GM23338 (cell line): ENCODE measurements at regions not wholly inside any gene's neighbourhood (a gene's known extent, or its start where the extent isn't known, plus 50 kb on each side); places are given as distances from the start of the nearest gene placed in this dataset.

ENCODE experiments used
- ATAC-seq: fragments of 200-7000 bp; cut with Tn5 transposase; 3 replicates; pipeline ENCODE4 v1.9.1; 2020
- DNase-seq: peaks from one replicate; pipeline ENCODE4 v3.0.0-alpha.2; 2015; ENCODE audit warnings: low spot score
- H2AFZ ChIP-seq: fragments of 200-600 bp; sonication (generic); 2 replicates; pipeline ENCODE4 v1.8.0; 2016; ENCODE audit warnings: antibody characterized with exemption, mild to moderate bottlenecking, moderate library complexity
- H3F3A ChIP-seq: fragments of 200-600 bp; sonication (generic); replicated peaks from 2 replicates; pipeline ENCODE4 v1.8.0; 2017; ENCODE audit warnings: antibody characterized with exemption, mixed run types, low read depth
- H3K27ac ChIP-seq: fragments of 200-600 bp; sonication (generic); 2 replicates; pipeline ENCODE4 v1.6.1; 2016; ENCODE audit warnings: low read depth
- H3K27me3 ChIP-seq: fragments of 200-600 bp; sonication (generic); 2 replicates; pipeline ENCODE4 v1.8.0; 2016; ENCODE audit warnings: mild to moderate bottlenecking, mixed run types, moderate library complexity; ENCODE audit not compliant: insufficient read depth
- H3K36me3 ChIP-seq: fragments of 200-600 bp; sonication (generic); 2 replicates; pipeline ENCODE4 v1.8.0; 2016; ENCODE audit warnings: mild to moderate bottlenecking; ENCODE audit not compliant: insufficient read depth
- H3K4me1 ChIP-seq: fragments of 200-600 bp; sonication (generic); 2 replicates; pipeline ENCODE4 v1.8.0; 2016; ENCODE audit warnings: mild to moderate bottlenecking, moderate library complexity; ENCODE audit not compliant: insufficient read depth
- H3K4me2 ChIP-seq: fragments of 200-600 bp; sonication (generic); 2 replicates; pipeline ENCODE4 v1.7.1; 2017; ENCODE audit warnings: mixed run types
- H3K4me3 ChIP-seq: fragments of 200-600 bp; sonication (generic); 2 replicates; pipeline ENCODE4 v1.6.1; 2016; ENCODE audit warnings: mixed run types
- H3K79me2 ChIP-seq: fragments of 200-600 bp; sonication (generic); replicated peaks from 2 replicates; pipeline ENCODE4 v1.8.0; 2017; ENCODE audit warnings: mild to moderate bottlenecking; ENCODE audit not compliant: insufficient read depth
- H3K9me2 ChIP-seq: fragments of 200-600 bp; sonication (generic); 2 replicates; pipeline ENCODE4 v1.8.0; 2017; ENCODE audit not compliant: insufficient read depth
- H4K20me1 ChIP-seq: fragments of 200-600 bp; sonication (generic); replicated peaks from 2 replicates; pipeline ENCODE4 v1.8.0; 2017; ENCODE audit warnings: mild to moderate bottlenecking; ENCODE audit not compliant: insufficient read depth
- H3K27ac Mint-ChIP-seq: 2 replicates; pipeline ENCODE4 v1.8.0; 2020; ENCODE audit warnings: inconsistent platforms, mild to moderate bottlenecking, moderate library complexity, mixed read lengths
- H3K27me3 Mint-ChIP-seq: 3 replicates; pipeline ENCODE4 v1.8.0; 2022; ENCODE audit warnings: low read depth, mild to moderate bottlenecking, moderate library complexity, mixed read lengths, inconsistent platforms; ENCODE audit not compliant: insufficient read depth, poor library complexity
- H3K36me3 Mint-ChIP-seq: 3 replicates; pipeline ENCODE4 v1.8.0; 2021; ENCODE audit warnings: low read depth, mild to moderate bottlenecking, inconsistent platforms, moderate library complexity, mixed read lengths
- H3K4me1 Mint-ChIP-seq: 3 replicates; pipeline ENCODE4 v1.8.0; 2020; ENCODE audit warnings: mild to moderate bottlenecking, inconsistent platforms, mixed read lengths
- H3K4me3 Mint-ChIP-seq: 3 replicates; pipeline ENCODE4 v1.8.0; 2021; ENCODE audit warnings: moderate library complexity, mild to moderate bottlenecking, inconsistent platforms, mixed read lengths
- H3K9me3 Mint-ChIP-seq: 3 replicates; pipeline ENCODE4 v1.8.0; 2020; ENCODE audit warnings: moderate library complexity, mild to moderate bottlenecking, inconsistent platforms, mixed read lengths
- CREB1 ChIP-seq: fragments of 250-450 bp; sonication (Bioruptor Pico); IDR thresholded peaks from 2 replicates; pipeline ENCODE4 v1.5.0; 2020; ENCODE audit warnings: low read depth, mild to moderate bottlenecking, moderate library complexity
- EZH2 ChIP-seq: fragments of 200-600 bp; sonication (generic); IDR thresholded peaks from one replicate; pipeline ENCODE4 v1.8.0; 2017; ENCODE audit warnings: antibody characterized with exemption, mild to moderate bottlenecking, low read depth; ENCODE audit not compliant: unreplicated experiment
- EZH2phosphoT487 ChIP-seq: fragments of 200-600 bp; sonication (generic); IDR thresholded peaks from one replicate; pipeline ENCODE4 v1.8.1; 2018; ENCODE audit warnings: antibody characterized with exemption; ENCODE audit not compliant: unreplicated experiment
- JUNB ChIP-seq: IDR thresholded peaks from one replicate; pipeline ENCODE4 v1.6.1; 2016; ENCODE audit warnings: antibody characterized with exemption; ENCODE audit not compliant: unreplicated experiment
- NANOG ChIP-seq: IDR thresholded peaks from 2 replicates; pipeline ENCODE4 v1.6.1; 2016; ENCODE audit warnings: antibody characterized with exemption, borderline replicate concordance
- POLR2AphosphoS5 ChIP-seq: IDR thresholded peaks from 2 replicates; pipeline ENCODE4 v1.6.1; 2016; ENCODE audit warnings: antibody characterized with exemption, low read depth
- STAT1 ChIP-seq: IDR thresholded peaks from one replicate; pipeline ENCODE4 v1.6.1; 2016; ENCODE audit warnings: antibody characterized with exemption; ENCODE audit not compliant: unreplicated experiment
- ZNF114 ChIP-seq: fragments of 250-450 bp; sonication (Bioruptor Pico); IDR thresholded peaks from 2 replicates; pipeline ENCODE4 v1.5.0; 2020; ENCODE audit warnings: mild to moderate bottlenecking, moderate library complexity
- ZNF331 ChIP-seq: fragments of 250-450 bp; sonication (Bioruptor Pico); IDR thresholded peaks from 2 replicates; pipeline ENCODE4 v1.5.0; 2020; ENCODE audit warnings: low read depth, mild to moderate bottlenecking, moderate library complexity
- TF ChIP-seq, protein P1 (sequence below): fragments of 250-450 bp; sonication (Bioruptor Pico); IDR thresholded peaks from 2 replicates; pipeline ENCODE4 v1.5.0; 2020; ENCODE audit warnings: mild to moderate bottlenecking, moderate library complexity
- TF ChIP-seq, protein P2 (sequence below): IDR thresholded peaks from one replicate; pipeline ENCODE4 v1.6.1; 2018; ENCODE audit warnings: antibody characterized with exemption; ENCODE audit not compliant: unreplicated experiment
- TF ChIP-seq, protein P3 (sequence below), 2 experiments: fragments of 200-600 bp in 1 of 2; sonication (generic) in 1 of 2; conservative IDR thresholded peaks; 2 replicates each; pipeline versions ENCODE4 v1.5.1 to v1.6.1; 2016 to 2017; ENCODE audit warnings: antibody characterized with exemption in 2 of 2, low read depth in 2 of 2, mild to moderate bottlenecking in 2 of 2, moderate library complexity in 1 of 2
- TF ChIP-seq, protein P4 (sequence below): IDR thresholded peaks from 2 replicates; pipeline ENCODE4 v1.6.1; 2016; ENCODE audit warnings: antibody characterized with exemption

DNA sequence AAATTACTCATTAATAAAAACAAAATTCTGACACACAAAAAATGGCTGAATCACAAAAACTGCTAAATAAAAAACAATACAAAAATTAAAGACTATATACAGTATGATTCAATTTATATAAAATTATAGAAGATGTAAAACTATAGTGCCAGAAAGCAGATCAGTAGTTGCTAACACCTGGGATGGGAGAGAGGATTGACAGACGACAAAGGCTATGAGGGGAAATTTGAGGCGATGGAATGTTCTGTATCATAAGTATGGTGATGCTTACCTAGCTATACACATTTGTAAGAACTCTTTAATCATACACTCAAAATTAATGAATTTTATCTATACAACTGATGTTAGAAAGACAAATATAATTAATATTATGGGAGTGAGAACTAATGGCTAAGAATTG lies 247.9 kb upstream of the GJE1 start:
- H3K4me1 Mint-ChIP-seq = no peaks in the 10 kb centered on the region
- Histone ChIP-seq H3K9me2 (0 out of 2 replicates have a peak, but pooled peaks cover 5% of the 10 kb centered on the region), H3K4me1 (no peaks in the 10 kb centered on the region), H3K36me3 (peaks cover 12% of the 10 kb centered on the region), H2AFZ (no peak overlapping the region), H3K27ac (no peak overlapping the region), H3K4me2 (no peak overlapping the region), H3K27me3 (no peaks in the 10 kb centered on the region), H3K4me3 (no peak overlapping the region), H3K79me2 (no peaks in the 10 kb centered on the region), H3F3A (no peaks in the 10 kb centered on the region), H4K20me1 (no peaks in the 10 kb centered on the region)
- H3K4me3 Mint-ChIP-seq = no peak overlapping the region
- no peak overlapping the region for H3K27ac Mint-ChIP-seq
- H3K9me3 Mint-ChIP-seq = peaks cover 27% of the 10 kb centered on the region
- peaks cover 14% of the 10 kb centered on the region for H3K36me3 Mint-ChIP-seq
- DNase-seq = no peak
- no peaks in the 10 kb centered on the region for H3K27me3 Mint-ChIP-seq
- no peak for ATAC-seq
- TF ChIP-seq EZH2 (no peak), JUNB (no peak), CREB1 (CRISPR knock-in tag) (no peak), ZNF114 (CRISPR knock-in tag) (no peak), STAT1 (no peak), POLR2AphosphoS5 (no peak), EZH2phosphoT487 (no peak), ZNF331 (CRISPR knock-in tag) (no peak), NANOG (no peak)
- TF ChIP-seq, protein P1, sequence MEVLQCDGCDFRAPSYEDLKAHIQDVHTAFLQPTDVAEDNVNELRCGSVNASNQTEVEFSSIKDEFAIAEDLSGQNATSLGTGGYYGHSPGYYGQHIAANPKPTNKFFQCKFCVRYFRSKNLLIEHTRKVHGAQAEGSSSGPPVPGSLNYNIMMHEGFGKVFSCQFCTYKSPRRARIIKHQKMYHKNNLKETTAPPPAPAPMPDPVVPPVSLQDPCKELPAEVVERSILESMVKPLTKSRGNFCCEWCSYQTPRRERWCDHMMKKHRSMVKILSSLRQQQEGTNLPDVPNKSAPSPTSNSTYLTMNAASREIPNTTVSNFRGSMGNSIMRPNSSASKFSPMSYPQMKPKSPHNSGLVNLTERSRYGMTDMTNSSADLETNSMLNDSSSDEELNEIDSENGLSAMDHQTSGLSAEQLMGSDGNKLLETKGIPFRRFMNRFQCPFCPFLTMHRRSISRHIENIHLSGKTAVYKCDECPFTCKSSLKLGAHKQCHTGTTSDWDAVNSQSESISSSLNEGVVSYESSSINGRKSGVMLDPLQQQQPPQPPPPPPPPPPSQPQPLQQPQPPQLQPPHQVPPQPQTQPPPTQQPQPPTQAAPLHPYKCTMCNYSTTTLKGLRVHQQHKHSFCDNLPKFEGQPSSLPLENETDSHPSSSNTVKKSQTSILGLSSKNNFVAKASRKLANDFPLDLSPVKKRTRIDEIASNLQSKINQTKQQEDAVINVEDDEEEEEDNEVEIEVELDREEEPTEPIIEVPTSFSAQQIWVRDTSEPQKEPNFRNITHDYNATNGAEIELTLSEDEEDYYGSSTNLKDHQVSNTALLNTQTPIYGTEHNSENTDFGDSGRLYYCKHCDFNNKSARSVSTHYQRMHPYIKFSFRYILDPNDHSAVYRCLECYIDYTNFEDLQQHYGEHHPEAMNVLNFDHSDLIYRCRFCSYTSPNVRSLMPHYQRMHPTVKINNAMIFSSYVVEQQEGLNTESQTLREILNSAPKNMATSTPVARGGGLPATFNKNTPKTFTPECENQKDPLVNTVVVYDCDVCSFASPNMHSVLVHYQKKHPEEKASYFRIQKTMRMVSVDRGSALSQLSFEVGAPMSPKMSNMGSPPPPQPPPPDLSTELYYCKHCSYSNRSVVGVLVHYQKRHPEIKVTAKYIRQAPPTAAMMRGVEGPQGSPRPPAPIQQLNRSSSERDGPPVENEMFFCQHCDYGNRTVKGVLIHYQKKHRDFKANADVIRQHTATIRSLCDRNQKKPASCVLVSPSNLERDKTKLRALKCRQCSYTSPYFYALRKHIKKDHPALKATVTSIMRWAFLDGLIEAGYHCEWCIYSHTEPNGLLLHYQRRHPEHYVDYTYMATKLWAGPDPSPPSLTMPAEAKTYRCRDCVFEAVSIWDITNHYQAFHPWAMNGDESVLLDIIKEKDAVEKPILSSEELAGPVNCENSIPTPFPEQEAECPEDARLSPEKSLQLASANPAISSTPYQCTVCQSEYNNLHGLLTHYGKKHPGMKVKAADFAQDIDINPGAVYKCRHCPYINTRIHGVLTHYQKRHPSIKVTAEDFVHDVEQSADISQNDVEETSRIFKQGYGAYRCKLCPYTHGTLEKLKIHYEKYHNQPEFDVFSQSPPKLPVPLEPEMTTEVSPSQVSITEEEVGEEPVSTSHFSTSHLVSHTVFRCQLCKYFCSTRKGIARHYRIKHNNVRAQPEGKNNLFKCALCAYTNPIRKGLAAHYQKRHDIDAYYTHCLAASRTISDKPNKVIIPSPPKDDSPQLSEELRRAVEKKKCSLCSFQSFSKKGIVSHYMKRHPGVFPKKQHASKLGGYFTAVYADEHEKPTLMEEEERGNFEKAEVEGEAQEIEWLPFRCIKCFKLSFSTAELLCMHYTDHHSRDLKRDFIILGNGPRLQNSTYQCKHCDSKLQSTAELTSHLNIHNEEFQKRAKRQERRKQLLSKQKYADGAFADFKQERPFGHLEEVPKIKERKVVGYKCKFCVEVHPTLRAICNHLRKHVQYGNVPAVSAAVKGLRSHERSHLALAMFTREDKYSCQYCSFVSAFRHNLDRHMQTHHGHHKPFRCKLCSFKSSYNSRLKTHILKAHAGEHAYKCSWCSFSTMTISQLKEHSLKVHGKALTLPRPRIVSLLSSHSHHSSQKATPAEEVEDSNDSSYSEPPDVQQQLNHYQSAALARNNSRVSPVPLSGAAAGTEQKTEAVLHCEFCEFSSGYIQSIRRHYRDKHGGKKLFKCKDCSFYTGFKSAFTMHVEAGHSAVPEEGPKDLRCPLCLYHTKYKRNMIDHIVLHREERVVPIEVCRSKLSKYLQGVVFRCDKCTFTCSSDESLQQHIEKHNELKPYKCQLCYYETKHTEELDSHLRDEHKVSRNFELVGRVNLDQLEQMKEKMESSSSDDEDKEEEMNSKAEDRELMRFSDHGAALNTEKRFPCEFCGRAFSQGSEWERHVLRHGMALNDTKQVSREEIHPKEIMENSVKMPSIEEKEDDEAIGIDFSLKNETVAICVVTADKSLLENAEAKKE (CRISPR knock-in tag) = no peak
- TF ChIP-seq, protein P2, sequence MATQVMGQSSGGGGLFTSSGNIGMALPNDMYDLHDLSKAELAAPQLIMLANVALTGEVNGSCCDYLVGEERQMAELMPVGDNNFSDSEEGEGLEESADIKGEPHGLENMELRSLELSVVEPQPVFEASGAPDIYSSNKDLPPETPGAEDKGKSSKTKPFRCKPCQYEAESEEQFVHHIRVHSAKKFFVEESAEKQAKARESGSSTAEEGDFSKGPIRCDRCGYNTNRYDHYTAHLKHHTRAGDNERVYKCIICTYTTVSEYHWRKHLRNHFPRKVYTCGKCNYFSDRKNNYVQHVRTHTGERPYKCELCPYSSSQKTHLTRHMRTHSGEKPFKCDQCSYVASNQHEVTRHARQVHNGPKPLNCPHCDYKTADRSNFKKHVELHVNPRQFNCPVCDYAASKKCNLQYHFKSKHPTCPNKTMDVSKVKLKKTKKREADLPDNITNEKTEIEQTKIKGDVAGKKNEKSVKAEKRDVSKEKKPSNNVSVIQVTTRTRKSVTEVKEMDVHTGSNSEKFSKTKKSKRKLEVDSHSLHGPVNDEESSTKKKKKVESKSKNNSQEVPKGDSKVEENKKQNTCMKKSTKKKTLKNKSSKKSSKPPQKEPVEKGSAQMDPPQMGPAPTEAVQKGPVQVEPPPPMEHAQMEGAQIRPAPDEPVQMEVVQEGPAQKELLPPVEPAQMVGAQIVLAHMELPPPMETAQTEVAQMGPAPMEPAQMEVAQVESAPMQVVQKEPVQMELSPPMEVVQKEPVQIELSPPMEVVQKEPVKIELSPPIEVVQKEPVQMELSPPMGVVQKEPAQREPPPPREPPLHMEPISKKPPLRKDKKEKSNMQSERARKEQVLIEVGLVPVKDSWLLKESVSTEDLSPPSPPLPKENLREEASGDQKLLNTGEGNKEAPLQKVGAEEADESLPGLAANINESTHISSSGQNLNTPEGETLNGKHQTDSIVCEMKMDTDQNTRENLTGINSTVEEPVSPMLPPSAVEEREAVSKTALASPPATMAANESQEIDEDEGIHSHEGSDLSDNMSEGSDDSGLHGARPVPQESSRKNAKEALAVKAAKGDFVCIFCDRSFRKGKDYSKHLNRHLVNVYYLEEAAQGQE = no peak
- TF ChIP-seq, protein P3, sequence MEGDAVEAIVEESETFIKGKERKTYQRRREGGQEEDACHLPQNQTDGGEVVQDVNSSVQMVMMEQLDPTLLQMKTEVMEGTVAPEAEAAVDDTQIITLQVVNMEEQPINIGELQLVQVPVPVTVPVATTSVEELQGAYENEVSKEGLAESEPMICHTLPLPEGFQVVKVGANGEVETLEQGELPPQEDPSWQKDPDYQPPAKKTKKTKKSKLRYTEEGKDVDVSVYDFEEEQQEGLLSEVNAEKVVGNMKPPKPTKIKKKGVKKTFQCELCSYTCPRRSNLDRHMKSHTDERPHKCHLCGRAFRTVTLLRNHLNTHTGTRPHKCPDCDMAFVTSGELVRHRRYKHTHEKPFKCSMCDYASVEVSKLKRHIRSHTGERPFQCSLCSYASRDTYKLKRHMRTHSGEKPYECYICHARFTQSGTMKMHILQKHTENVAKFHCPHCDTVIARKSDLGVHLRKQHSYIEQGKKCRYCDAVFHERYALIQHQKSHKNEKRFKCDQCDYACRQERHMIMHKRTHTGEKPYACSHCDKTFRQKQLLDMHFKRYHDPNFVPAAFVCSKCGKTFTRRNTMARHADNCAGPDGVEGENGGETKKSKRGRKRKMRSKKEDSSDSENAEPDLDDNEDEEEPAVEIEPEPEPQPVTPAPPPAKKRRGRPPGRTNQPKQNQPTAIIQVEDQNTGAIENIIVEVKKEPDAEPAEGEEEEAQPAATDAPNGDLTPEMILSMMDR (conservative IDR thresholded peaks at IDR 0.05; ENCODE audit: low read depth in 2 of 2) = no peak
- TF ChIP-seq, protein P4, sequence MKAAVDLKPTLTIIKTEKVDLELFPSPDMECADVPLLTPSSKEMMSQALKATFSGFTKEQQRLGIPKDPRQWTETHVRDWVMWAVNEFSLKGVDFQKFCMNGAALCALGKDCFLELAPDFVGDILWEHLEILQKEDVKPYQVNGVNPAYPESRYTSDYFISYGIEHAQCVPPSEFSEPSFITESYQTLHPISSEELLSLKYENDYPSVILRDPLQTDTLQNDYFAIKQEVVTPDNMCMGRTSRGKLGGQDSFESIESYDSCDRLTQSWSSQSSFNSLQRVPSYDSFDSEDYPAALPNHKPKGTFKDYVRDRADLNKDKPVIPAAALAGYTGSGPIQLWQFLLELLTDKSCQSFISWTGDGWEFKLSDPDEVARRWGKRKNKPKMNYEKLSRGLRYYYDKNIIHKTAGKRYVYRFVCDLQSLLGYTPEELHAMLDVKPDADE = no peak
